ENCODE measurements at regions not wholly inside any gene's neighbourhood (a gene's known extent, or its start where the extent isn't known, plus 50 kb on each side); places are given as distances from the start of the nearest gene placed in this dataset.

GRCh38 chr12:82593901-82594396, 92.8 kb upstream of the TMTC2 start:
- TF ChIP-seq CTCF (IDR thresholded peaks at IDR 0.05) (no peak), POLR2A (IDR thresholded peaks at IDR 0.05) (no peak)

Measured in heart left ventricle (tissue), 13 donors.